D721Med (cell line): ENCODE measurements at regions not wholly inside any gene's neighbourhood (a gene's known extent, or its start where the extent isn't known, plus 50 kb on each side); places are given as distances from the start of the nearest gene placed in this dataset.

Experiments
- DNase-seq: peaks from one replicate; pipeline ENCODE4 v3.0.0; 2011; ENCODE audit warnings: low spot score; ENCODE audit not compliant: insufficient read length
- FAIRE-seq: peaks from 2 replicates; lab custom pipeline; 2011; peaks lifted over from hg19 to GRCh38; lab: Jason Lieb, UNC
- CTCF ChIP-seq: IDR thresholded peaks from 2 replicates; pipeline ENCODE4 v1.5.1; 2012; ENCODE audit warnings: mild to moderate bottlenecking, control low read depth; ENCODE audit not compliant: insufficient read depth; ENCODE audit errors: missing control alignments

- DNase-seq (no peak), FAIRE-seq (no peak)
- no peak for TF ChIP-seq CTCF
Measured at GRCh38 chr4:127410201-127410600, 222.6 kb upstream of the INTU start.

- TF ChIP-seq CTCF = no peak
- no peak for FAIRE-seq
- no peak for DNase-seq
Measured at GRCh38 chr4:127410644-127411043, 222.1 kb upstream of the INTU start.

GRCh38 chr4:127414951-127415606 is 217.7 kb upstream of the INTU start:
- no peak for DNase-seq
- FAIRE-seq = no peak
- TF ChIP-seq CTCF = no peak

GRCh38 chr4:127416115-127416514 is 216.6 kb upstream of the INTU start:
- DNase-seq (no peak), FAIRE-seq (no peak)
- no peak for TF ChIP-seq CTCF

- DNase-seq = no peak
- TF ChIP-seq CTCF = no peak
- FAIRE-seq = no peak
Measured at GRCh38 chr4:127417885-127418535, 214.7 kb upstream of the INTU start.

- no peak for TF ChIP-seq CTCF
- FAIRE-seq (no peak), DNase-seq (no peak)
Measured at GRCh38 chr4:127419431-127419830, 213.3 kb upstream of the INTU start.

- DNase-seq (no peak), FAIRE-seq (no peak)
- no peak for TF ChIP-seq CTCF
Measured at GRCh38 chr4:127421437-127421836, 211.3 kb upstream of the INTU start.
